ENCODE measurements at regions not wholly inside any gene's neighbourhood (a gene's known extent, or its start where the extent isn't known, plus 50 kb on each side); places are given as distances from the start of the nearest gene placed in this dataset.

DNA sequence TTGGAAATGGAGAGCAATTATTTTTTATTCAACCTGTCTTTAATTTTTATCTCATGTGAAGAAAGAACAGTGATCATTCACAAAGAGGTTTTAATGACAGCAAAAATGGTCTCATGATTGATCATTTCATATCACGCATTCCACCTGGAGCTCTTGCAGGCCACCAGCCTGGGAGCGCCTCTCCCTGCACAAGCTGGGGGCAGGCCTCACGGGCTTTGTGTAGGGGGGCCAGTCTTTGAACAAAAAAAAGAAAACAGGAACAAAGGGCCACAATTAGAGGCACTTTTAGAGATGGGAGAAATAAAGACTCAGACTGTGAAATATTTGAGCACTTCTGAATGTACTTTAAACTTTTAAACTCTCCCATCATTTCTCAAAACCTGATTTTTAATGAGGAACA, 232.9 kb downstream of the CHD9NB start:
- TF ChIP-seq, protein P1, sequence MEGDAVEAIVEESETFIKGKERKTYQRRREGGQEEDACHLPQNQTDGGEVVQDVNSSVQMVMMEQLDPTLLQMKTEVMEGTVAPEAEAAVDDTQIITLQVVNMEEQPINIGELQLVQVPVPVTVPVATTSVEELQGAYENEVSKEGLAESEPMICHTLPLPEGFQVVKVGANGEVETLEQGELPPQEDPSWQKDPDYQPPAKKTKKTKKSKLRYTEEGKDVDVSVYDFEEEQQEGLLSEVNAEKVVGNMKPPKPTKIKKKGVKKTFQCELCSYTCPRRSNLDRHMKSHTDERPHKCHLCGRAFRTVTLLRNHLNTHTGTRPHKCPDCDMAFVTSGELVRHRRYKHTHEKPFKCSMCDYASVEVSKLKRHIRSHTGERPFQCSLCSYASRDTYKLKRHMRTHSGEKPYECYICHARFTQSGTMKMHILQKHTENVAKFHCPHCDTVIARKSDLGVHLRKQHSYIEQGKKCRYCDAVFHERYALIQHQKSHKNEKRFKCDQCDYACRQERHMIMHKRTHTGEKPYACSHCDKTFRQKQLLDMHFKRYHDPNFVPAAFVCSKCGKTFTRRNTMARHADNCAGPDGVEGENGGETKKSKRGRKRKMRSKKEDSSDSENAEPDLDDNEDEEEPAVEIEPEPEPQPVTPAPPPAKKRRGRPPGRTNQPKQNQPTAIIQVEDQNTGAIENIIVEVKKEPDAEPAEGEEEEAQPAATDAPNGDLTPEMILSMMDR (IDR thresholded peaks at IDR 0.05; ENCODE audit: control extremely low read depth in 1 of 3, insufficient read depth in 1 of 3, low read depth in 1 of 3, low read length in 3 of 3): no peak
- TF ChIP-seq EP300 (IDR thresholded peaks at IDR 0.05; ENCODE audit: borderline replicate concordance in 1 of 2, low read depth in 2 of 2, low read length in 2 of 2): no peak
- TF ChIP-seq TEAD4 (IDR thresholded peaks at IDR 0.05; ENCODE audit: low read depth, low read length): no peak
- no peak for TF ChIP-seq MAX (IDR thresholded peaks at IDR 0.05)
- no peak for TF ChIP-seq POLR2A (IDR thresholded peaks at IDR 0.05; ENCODE audit: control extremely low read depth in 1 of 2, low read depth in 2 of 2, low read length in 2 of 2)
- TF ChIP-seq MAFK (IDR thresholded peaks at IDR 0.05; ENCODE audit: low read depth, low read length): no peak
- no peak for TF ChIP-seq CEBPB (IDR thresholded peaks at IDR 0.05; ENCODE audit: low read depth, low read length)
- TF ChIP-seq GABPA (IDR thresholded peaks at IDR 0.05; ENCODE audit: borderline replicate concordance, insufficient read depth, low read length): no peak
- no peak for TF ChIP-seq RAD21 (IDR thresholded peaks at IDR 0.05 in 1 of 2, conservative IDR thresholded peaks at IDR 0.05 in 1 of 2; ENCODE audit: low read depth in 2 of 2, low read length in 2 of 2)
- no peak for TF ChIP-seq E2F6 (IDR thresholded peaks at IDR 0.05)
- TF ChIP-seq YY1 (IDR thresholded peaks at IDR 0.05; ENCODE audit: low read depth, low read length): no peak
- no peak for TF ChIP-seq SIN3A (conservative IDR thresholded peaks at IDR 0.05 in 1 of 2, IDR thresholded peaks at IDR 0.05 in 1 of 2; ENCODE audit: low read depth in 1 of 2, low read length in 2 of 2)
- TF ChIP-seq CTBP2 (IDR thresholded peaks at IDR 0.05; ENCODE audit: borderline replicate concordance, insufficient read depth, insufficient read length, low read length): no peak
